ENCODE measurements at regions not wholly inside any gene's neighbourhood (a gene's known extent, or its start where the extent isn't known, plus 50 kb on each side); places are given as distances from the start of the nearest gene placed in this dataset.
A peak's percentile ranks its signal among the peaks of the same experiment; 100 is the strongest.
"Not testable (repeated sequence)": the region's sequence is repeated elsewhere in the genome, so short reads cannot be mapped to it uniquely, and the experiment has no call there.

- no peak for DNase-seq
Observed at GRCh38 chr20:11484479-11484878, 433.2 kb upstream of the BTBD3 start.

GRCh38 chr20:11492386-11492785 lies 425.3 kb upstream of the BTBD3 start:
- DNase-seq: peak in 1 of 2 donors; percentile 1

DNA sequence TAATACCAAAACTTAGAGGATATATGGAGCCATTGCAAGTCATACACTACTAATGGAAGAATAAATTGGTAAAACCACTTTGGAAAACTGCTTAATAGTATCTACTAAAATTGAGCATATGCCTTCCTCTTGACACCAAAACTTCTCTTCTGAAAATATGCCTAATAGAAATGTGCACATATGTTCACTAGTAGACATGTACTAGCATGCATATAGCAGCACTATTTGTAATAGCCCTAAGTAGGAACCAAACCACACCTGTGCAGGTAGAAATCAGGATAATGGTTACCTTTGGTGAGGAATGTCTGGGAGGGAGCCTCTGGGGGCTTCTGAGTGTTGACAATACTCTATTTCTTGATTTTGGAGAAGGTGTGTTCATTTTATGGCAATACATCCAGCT lies 424.8 kb upstream of the BTBD3 start:
- DNase-seq: no peak

GRCh38 chr20:11496380-11496779 lies 421.3 kb upstream of the BTBD3 start:
- no peak for DNase-seq

- no peak for DNase-seq
Observed at GRCh38 chr20:11497545-11497944, 420.1 kb upstream of the BTBD3 start.

DNA sequence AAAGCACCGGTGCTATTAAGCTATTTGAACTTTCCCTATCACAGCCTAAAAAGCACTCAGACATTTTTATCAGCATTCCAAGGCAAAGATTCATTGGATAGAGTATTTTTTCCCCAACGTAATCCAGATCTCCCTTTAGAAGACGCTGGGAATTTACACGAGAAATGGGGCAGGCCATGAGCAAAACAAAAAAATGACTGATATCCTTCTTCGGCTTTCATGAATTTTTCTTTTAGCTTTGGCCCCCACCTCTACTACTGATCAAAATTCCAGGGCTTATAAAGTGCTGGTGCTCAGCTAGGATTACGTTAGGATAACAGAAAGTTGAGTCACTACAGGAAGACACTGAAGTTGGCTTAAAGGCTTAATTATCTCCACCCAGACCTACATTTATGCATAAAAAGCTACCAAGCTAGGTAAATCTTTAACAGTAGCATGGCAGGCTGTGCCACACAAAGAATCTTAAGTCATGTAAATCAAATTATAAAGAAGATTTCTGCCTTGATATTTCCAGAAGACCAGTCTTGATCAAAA lies 418.5 kb upstream of the BTBD3 start:
- no peak for DNase-seq

GRCh38 chr20:11502061-11502460 lies 415.6 kb upstream of the BTBD3 start:
- DNase-seq: no peak

DNA sequence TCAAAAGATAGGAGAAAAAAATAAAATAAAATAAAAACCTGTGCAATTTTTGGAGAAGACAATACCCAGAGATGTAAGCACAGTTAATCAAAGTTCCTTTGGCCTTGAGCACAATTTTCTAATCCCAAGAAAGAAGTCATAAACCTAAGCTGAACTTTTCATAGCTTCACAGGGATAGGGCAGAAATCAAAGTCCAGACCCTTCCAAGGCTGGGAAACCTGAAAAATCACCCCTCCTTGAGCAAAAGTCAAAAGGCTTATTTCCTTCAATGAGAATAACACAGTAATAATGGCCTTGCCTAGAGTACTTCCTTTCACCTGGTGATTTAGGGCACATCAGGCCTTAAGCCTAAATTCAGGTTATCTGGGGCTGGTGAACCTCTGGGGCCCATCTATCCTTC lies 415.0 kb upstream of the BTBD3 start:
- DNase-seq: no peak

- no peak for DNase-seq
Observed at GRCh38 chr20:11509776-11510175, 407.9 kb upstream of the BTBD3 start.

DNA sequence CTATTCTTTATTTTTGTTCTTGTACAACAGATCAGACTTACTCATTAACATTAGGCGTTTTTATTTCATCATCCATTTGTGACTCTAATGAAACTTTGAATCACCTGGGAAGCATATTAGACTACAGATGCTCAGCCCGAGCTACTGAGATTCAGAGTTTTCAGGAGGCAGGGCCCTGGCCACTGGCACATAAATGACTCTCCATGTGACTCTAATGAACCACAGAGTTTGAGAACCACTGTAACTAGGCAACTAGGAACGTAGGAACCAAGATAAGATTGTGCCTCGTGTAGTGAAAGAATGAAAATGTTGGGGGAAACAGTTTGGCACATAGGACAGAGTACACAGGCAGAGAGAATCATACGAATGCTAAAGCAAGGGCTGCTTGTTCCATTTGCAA lies 405.9 kb upstream of the BTBD3 start:
- no peak for DNase-seq

DNA sequence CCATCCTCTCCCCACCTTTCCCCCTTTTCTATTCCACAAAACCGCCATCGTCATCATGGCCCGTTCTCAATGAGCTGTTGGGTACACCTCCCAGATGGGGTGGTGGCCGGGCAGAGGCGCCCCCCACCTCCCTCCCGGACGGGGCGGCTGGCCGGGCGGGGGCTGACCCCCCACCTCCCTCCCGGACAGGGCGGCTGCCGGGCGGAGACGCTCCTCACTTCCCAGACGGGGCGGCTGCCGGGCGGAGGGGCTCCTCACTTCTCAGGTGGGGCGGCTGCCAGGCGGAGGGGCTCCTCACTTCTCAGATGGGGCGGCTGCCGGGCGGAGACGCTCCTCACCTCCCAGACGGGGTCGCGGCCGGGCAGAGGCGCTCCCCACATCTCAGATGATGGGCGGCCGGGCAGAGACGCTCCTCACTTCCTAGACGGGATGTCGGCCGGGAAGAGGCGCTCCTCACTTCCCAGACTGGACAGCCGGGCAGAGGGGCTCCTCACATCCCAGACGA lies 404.4 kb upstream of the BTBD3 start:
- not testable (repeated sequence) for DNase-seq

DNA sequence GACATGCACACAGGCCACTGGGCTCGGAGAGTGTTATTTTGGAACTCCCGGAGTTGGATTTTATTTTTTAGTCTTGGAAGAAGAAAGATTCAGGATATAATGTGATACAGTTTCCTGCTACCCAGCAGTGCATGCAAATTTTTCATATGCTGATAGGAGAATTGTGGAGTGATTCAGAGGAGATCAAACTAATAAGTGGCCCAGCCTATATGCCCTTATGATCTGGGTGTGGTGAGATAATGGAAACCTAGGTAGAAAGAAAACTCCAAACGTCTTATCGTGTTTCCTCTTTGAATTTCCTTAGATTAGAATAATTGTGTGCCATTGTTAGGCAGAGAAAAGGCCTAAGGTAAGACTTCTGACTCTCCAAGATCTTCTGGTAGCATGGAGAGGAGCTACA lies 401.2 kb upstream of the BTBD3 start:
- no peak for DNase-seq

DNA sequence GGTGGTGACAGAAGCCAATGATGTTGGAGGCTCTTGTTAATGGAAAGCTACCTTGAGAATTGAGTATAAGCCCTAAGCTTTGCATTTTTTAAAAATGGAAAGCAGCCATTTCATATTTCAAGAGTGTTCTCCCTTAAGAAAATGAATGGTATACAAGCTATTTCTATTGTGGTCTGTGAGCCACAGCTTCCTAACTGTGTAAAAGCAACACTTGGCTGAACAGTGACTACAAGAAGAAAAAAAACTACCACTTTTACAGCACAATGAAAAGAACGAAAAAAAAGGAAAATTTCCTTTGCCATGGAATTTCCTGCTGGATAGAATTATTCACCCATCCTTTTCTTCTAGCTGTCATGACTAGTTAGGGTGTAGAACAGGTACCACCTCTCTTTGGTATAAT lies 397.1 kb upstream of the BTBD3 start:
- no peak for DNase-seq

- DNase-seq: no peak
Observed at GRCh38 chr20:11521476-11522365, 396.0 kb upstream of the BTBD3 start.

DNA sequence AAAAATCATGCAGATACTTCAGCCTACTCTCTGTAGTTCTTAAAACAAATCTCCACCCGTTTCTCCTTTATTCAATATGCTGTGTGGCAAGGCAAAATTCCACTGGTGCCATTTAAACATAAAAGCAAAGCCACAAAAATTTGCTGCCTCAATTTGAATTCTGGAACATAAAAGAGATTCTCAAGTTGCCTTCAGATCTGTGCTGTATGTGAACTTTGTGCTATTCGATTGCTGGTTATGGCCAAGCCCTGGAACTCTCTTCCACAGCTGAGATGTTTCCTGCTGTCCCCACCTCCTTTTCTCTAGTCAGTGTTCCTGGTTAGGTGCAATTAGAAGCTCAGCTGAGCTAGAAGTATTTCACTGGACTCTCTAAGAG lies 395.3 kb upstream of the BTBD3 start:
- no peak for DNase-seq

- DNase-seq: no peak
Observed at GRCh38 chr20:11529047-11529446, 388.6 kb upstream of the BTBD3 start.

DNA sequence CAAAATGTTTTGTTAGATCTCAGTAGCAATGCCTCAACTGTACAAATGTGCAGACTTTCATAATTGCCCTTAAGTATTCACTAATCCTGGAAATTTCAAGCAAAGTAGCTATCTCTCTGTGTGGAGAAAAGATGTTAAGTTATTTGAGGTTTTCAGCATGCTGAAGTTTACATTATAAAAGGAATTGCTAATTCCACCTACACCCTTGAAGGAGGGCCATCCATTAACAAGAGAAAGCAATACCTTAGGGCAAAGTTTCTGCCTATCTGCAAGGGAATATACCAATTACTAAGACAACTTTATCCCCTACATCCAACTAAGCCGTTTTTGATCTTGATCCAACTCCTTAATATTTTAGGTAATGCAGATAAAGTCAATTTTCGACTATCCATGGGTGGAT lies 380.7 kb upstream of the BTBD3 start:
- DNase-seq: no peak

DNA sequence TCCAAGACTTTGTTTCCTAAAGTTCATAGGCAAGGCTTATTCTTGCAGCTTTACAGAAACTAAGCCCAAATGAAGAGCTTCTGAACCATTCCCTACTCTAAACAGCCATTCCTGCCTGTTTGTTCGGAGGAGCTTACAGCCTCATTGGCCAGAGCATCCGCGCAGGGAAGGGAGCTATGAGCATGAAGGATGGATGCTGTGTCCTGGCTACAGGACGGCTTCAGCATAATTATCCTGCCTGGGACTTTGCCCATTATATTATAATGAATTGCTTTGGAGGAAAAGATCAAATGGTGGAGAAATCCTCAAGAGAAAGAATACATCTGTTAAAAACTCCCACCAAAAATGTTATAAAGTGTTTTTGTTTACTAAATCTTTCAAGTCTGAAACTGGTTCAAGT lies 378.2 kb upstream of the BTBD3 start:
- no peak for DNase-seq

DNA sequence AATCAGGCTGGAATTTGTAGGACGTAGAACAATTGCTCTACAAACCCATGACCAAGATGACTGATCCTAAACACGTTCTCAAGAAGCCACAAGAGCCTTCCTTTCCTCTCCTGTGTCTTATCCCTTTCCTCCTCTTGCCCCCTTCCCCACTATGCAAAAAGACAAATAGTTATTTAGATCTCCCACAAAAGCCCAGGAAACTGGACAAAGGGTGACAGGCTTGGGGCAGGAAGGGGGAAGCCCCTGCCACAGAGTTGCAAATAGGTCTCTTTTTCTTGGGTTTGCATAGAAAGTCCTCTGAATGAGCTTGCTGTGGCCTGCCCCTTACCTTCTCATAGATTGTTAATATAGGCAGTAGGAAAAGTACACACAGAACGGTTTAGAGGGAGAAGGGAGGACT lies 377.1 kb upstream of the BTBD3 start:
- DNase-seq: no peak

DNA sequence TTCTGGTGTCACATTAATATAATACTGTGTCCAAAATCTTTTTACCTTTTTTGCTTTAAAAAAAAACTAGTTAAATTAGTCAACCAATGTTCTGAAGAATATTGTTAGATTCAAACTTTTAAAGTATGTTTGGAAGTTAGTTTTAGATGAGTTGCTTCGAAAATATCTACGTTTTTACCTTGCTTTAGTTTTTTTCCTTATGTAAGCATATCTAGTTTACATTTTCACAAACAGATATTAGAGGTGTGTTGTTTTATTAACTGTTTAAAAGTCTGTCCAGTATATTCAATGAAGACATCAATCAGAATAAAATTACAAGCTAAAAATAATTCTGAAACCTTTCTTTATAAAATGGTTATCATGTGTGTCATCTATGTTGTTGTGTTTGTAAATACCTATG lies 375.0 kb upstream of the BTBD3 start:
- DNase-seq: no peak

- peak in 1 of 2 donors; percentile 61 for DNase-seq
Observed at GRCh38 chr20:11544029-11544678, 373.5 kb upstream of the BTBD3 start.

DNA sequence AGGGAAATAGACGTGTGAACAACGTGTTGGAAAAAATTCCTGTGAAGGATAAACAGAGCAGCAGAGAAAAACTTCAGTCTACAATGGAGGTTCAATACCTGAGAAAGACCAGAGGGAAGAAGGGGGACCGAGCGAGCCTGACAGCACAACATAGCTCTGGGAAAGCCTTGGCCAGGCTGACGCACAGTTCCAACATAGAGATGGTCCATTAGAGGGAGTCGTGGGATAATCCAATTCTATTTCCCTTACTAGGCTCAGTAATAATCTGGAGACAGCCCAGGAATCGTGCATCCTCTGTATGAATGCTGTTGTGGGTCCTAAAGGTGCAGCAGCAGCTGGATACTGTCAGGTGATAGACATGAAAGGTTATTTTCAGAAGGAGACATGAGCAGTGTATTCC lies 370.8 kb upstream of the BTBD3 start:
- DNase-seq: no peak

DNA sequence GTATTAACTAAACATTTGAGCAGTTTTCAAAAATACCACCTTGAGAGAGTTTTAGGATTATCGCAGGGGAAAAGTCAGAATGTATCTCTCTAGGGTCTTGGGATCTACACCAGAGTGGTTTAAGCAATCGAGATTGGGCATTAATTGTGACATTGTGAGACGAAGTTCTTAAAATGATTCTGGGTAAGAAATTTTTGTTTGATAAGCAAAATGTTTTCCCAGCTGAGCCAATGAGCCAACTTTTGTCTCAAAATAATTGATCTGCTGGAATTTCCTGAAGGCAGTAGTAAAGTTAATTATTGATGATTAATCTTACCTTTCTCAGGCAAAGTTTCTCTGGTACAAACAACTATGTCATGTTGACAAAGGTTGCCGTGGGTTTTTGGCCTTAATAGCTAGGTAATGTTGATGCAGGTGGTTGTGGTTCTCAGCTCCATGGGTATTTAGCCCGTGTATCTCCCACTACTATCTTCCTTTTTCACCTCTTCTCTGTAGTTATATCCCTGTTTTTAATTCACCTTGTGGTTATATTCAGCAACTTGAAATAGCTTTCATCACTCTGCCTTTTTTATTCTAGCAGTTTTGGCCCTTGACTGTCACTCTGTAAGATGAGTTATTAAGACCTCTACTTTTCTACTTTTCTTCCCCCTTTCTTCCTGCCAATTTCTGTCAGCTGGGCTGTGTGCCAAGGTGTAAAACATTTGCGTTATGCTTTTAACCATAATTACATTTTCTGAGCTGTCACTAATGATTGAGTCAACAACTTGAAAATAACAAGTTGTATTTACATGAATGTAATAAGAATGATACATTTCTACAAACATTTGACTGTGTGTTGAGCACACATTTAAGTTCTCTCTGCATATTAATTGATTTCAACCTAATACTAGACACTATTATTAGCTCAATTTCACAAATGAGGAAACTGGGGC lies 368.3 kb upstream of the BTBD3 start:
- no peak for DNase-seq
